ENCODE measurements at regions not wholly inside any gene's neighbourhood (a gene's known extent, or its start where the extent isn't known, plus 50 kb on each side); places are given as distances from the start of the nearest gene placed in this dataset.
A peak's percentile ranks its signal among the peaks of the same experiment; 100 is the strongest.
"Not testable (repeated sequence)": the region's sequence is repeated elsewhere in the genome, so short reads cannot be mapped to it uniquely, and the experiment has no call there.

GRCh38 chr17:30663727-30664455 is 160.6 kb downstream of the CRLF3 start:
- H3K4me3 ChIP-seq; H3K36me3 ChIP-seq (ENCODE audit: control insufficient read depth in 2 of 2, insufficient read depth in 2 of 2, low read length in 1 of 2); H3K9me3 ChIP-seq (replicated peaks; ENCODE audit: control insufficient read depth, insufficient read depth, low read length); H3K4me2 ChIP-seq (ENCODE audit: control insufficient read depth, insufficient read depth); DNase-seq (ENCODE audit: low read depth, low spot score); H4K20me1 ChIP-seq (ENCODE audit: control insufficient read depth, insufficient read depth); H3K9ac ChIP-seq (ENCODE audit: control insufficient read depth, insufficient read depth, low read length); H3K27ac ChIP-seq (ENCODE audit: control insufficient read depth, insufficient read depth); BruUV-seq (replicated peaks); H3K27me3 ChIP-seq (replicated peaks in 1 of 2; ENCODE audit: control insufficient read depth in 2 of 2, insufficient read depth in 2 of 2, low read length in 1 of 2); CTCF ChIA-PET; H3K79me2 ChIP-seq (ENCODE audit: control insufficient read depth, insufficient read depth, low read length); POLR2A ChIA-PET; SMC1A ChIA-PET (ENCODE audit: uncharacterized antibody, unreplicated experiment); H3K4me1 ChIP-seq (ENCODE audit: control insufficient read depth, insufficient read depth, low read length); intact Hi-C loops (cut with micrococcal nuclease; ENCODE audit: unreplicated experiment); RAD21 ChIA-PET (ENCODE audit: unreplicated experiment); FAIRE-seq; H2AFZ ChIP-seq (ENCODE audit: control insufficient read depth, low read depth, low read length); in situ Hi-C loops (cut with MboI): not testable (repeated sequence)
- WGBS (ENCODE audit: insufficient coverage, insufficient replicate concordance, low lambda C conversion rate, missing lambda C conversion rate), result 33% methylated on average over 12 of the region's 12 CpGs
- ATAC-seq, result peak; percentile 8; the same call in 1 of the 3 replicates

GRCh38 chr17:30657148-30657547 is 167.3 kb downstream of the CRLF3 start:
- H2AFZ ChIP-seq (ENCODE audit: control insufficient read depth, low read depth, low read length); FAIRE-seq; BruUV-seq (replicated peaks); DNase-seq (ENCODE audit: low read depth, low spot score); H3K4me2 ChIP-seq (ENCODE audit: control insufficient read depth, insufficient read depth); H3K9ac ChIP-seq (ENCODE audit: control insufficient read depth, insufficient read depth, low read length); POLR2A ChIA-PET; H3K79me2 ChIP-seq (ENCODE audit: control insufficient read depth, insufficient read depth, low read length); CTCF ChIA-PET; H3K27ac ChIP-seq (ENCODE audit: control insufficient read depth, insufficient read depth); H3K27me3 ChIP-seq (replicated peaks in 1 of 2; ENCODE audit: control insufficient read depth in 2 of 2, insufficient read depth in 2 of 2, low read length in 1 of 2); SMC1A ChIA-PET (ENCODE audit: uncharacterized antibody, unreplicated experiment); H3K4me1 ChIP-seq (ENCODE audit: control insufficient read depth, insufficient read depth, low read length); intact Hi-C loops (cut with micrococcal nuclease; ENCODE audit: unreplicated experiment); H3K9me3 ChIP-seq (replicated peaks; ENCODE audit: control insufficient read depth, insufficient read depth, low read length); ATAC-seq; H4K20me1 ChIP-seq (ENCODE audit: control insufficient read depth, insufficient read depth); RAD21 ChIA-PET (ENCODE audit: unreplicated experiment); H3K36me3 ChIP-seq (ENCODE audit: control insufficient read depth in 2 of 2, insufficient read depth in 2 of 2, low read length in 1 of 2); H3K4me3 ChIP-seq: not testable (repeated sequence)
- WGBS (ENCODE audit: insufficient coverage, insufficient replicate concordance, low lambda C conversion rate, missing lambda C conversion rate), result 100% methylated on average over 1 of the region's 4 CpGs
- in situ Hi-C loops (cut with MboI), result loop anchor here (5.0 kb wide), 1 partner anchor 1415 kb away; no protein-coding TSS in a partner anchor

GRCh38 chr17:30653038-30653437 is 171.5 kb downstream of the CRLF3 start:
- H3K27ac ChIP-seq (ENCODE audit: control insufficient read depth, insufficient read depth); in situ Hi-C loops (cut with MboI); H3K9ac ChIP-seq (ENCODE audit: control insufficient read depth, insufficient read depth, low read length); BruUV-seq (replicated peaks); H4K20me1 ChIP-seq (ENCODE audit: control insufficient read depth, insufficient read depth); ATAC-seq; POLR2A ChIA-PET; H3K79me2 ChIP-seq (ENCODE audit: control insufficient read depth, insufficient read depth, low read length); H3K36me3 ChIP-seq (ENCODE audit: control insufficient read depth in 2 of 2, insufficient read depth in 2 of 2, low read length in 1 of 2); intact Hi-C loops (cut with micrococcal nuclease; ENCODE audit: unreplicated experiment); SMC1A ChIA-PET (ENCODE audit: uncharacterized antibody, unreplicated experiment); H3K4me2 ChIP-seq (ENCODE audit: control insufficient read depth, insufficient read depth); H3K27me3 ChIP-seq (replicated peaks in 1 of 2; ENCODE audit: control insufficient read depth in 2 of 2, insufficient read depth in 2 of 2, low read length in 1 of 2); H3K4me3 ChIP-seq; H3K4me1 ChIP-seq (ENCODE audit: control insufficient read depth, insufficient read depth, low read length); DNase-seq (ENCODE audit: low read depth, low spot score); RAD21 ChIA-PET (ENCODE audit: unreplicated experiment); FAIRE-seq; CTCF ChIA-PET; H2AFZ ChIP-seq (ENCODE audit: control insufficient read depth, low read depth, low read length); H3K9me3 ChIP-seq (replicated peaks; ENCODE audit: control insufficient read depth, insufficient read depth, low read length): not testable (repeated sequence)
- 100% methylated on average over 1 of the region's 1 CpG for WGBS (ENCODE audit: insufficient coverage, insufficient replicate concordance, low lambda C conversion rate, missing lambda C conversion rate)

- not testable (repeated sequence) for H3K4me1 ChIP-seq (ENCODE audit: control insufficient read depth, insufficient read depth, low read length)
Measured at GRCh38 chr17:30650149-30650548, 172.9 kb downstream of the GOSR1 start.

More at GRCh38 chr17:30650149-30650548, 172.9 kb downstream of the GOSR1 start:
- H3K27ac ChIP-seq (ENCODE audit: control insufficient read depth, insufficient read depth); H3K27me3 ChIP-seq (replicated peaks in 1 of 2; ENCODE audit: control insufficient read depth in 2 of 2, insufficient read depth in 2 of 2, low read length in 1 of 2); RAD21 ChIA-PET (ENCODE audit: unreplicated experiment); in situ Hi-C loops (cut with MboI); FAIRE-seq; intact Hi-C loops (cut with micrococcal nuclease; ENCODE audit: unreplicated experiment); DNase-seq (ENCODE audit: low read depth, low spot score); BruUV-seq (replicated peaks); H4K20me1 ChIP-seq (ENCODE audit: control insufficient read depth, insufficient read depth); H3K4me3 ChIP-seq; H3K4me2 ChIP-seq (ENCODE audit: control insufficient read depth, insufficient read depth); ATAC-seq; SMC1A ChIA-PET (ENCODE audit: uncharacterized antibody, unreplicated experiment); H3K9ac ChIP-seq (ENCODE audit: control insufficient read depth, insufficient read depth, low read length); H3K9me3 ChIP-seq (replicated peaks; ENCODE audit: control insufficient read depth, insufficient read depth, low read length); H3K79me2 ChIP-seq (ENCODE audit: control insufficient read depth, insufficient read depth, low read length); H2AFZ ChIP-seq (ENCODE audit: control insufficient read depth, low read depth, low read length); H3K36me3 ChIP-seq (ENCODE audit: control insufficient read depth in 2 of 2, insufficient read depth in 2 of 2, low read length in 1 of 2); CTCF ChIA-PET: not testable (repeated sequence)
- POLR2A ChIA-PET, result interaction anchor here (0.6 kb wide), 1 partner anchor 10 kb away, joined by 4 read pairs; no protein-coding TSS in a partner anchor
- 90% methylated on average over 2 of the region's 7 CpGs for WGBS (ENCODE audit: insufficient coverage, insufficient replicate concordance, low lambda C conversion rate, missing lambda C conversion rate)

Measured in GM12878 (cell line).